PC-9 (cell line): ENCODE measurements at regions not wholly inside any gene's neighbourhood (a gene's known extent, or its start where the extent isn't known, plus 50 kb on each side); places are given as distances from the start of the nearest gene placed in this dataset.

ENCODE experiments used
- EZH2 ChIP-seq: fragments of 200-600 bp; sonication (generic); IDR thresholded peaks from 2 replicates; pipeline ENCODE4 v1.8.0; 2017; ENCODE audit warnings: antibody characterized with exemption, low read depth
- TF ChIP-seq, protein P1 (sequence below): fragments of 200-600 bp; sonication (generic); conservative IDR thresholded peaks from 2 replicates; pipeline ENCODE4 v1.6.1; 2017; ENCODE audit warnings: mixed run types, antibody characterized with exemption, mild to moderate bottlenecking, moderate library complexity

DNA sequence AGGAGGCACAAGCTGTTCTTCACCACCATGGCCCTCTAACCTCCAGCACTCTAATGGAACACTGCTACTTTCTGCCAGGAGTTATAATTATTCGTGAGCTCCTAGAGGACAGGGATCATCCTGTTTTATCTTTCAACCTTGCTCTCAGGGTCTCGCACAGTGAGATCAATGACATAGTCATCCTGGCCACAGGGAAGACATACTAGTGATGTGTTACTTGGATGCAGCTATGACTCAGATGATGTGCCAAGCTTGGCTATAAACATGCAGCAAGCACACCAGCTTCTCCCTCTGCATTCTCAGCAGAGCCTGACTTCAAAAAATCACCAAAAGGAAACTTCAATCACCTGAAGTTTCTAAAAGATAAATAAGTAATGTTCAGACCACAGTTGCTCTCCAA is 203.8 kb upstream of the HES1 start:
- TF ChIP-seq, protein P1, sequence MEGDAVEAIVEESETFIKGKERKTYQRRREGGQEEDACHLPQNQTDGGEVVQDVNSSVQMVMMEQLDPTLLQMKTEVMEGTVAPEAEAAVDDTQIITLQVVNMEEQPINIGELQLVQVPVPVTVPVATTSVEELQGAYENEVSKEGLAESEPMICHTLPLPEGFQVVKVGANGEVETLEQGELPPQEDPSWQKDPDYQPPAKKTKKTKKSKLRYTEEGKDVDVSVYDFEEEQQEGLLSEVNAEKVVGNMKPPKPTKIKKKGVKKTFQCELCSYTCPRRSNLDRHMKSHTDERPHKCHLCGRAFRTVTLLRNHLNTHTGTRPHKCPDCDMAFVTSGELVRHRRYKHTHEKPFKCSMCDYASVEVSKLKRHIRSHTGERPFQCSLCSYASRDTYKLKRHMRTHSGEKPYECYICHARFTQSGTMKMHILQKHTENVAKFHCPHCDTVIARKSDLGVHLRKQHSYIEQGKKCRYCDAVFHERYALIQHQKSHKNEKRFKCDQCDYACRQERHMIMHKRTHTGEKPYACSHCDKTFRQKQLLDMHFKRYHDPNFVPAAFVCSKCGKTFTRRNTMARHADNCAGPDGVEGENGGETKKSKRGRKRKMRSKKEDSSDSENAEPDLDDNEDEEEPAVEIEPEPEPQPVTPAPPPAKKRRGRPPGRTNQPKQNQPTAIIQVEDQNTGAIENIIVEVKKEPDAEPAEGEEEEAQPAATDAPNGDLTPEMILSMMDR, result no peak
- TF ChIP-seq EZH2, result no peak
